ENCODE measurements at regions not wholly inside any gene's neighbourhood (a gene's known extent, or its start where the extent isn't known, plus 50 kb on each side); places are given as distances from the start of the nearest gene placed in this dataset.
"Not testable (repeated sequence)": the region's sequence is repeated elsewhere in the genome, so short reads cannot be mapped to it uniquely, and the experiment has no call there.

GRCh38 chr15:34520010-34520409, 63.4 kb downstream of the GOLGA8B start:
- H3K4me2 ChIP-seq (ENCODE audit: low read depth, low read length); H3K27me3 ChIP-seq (ENCODE audit: control insufficient read depth, insufficient read depth, low read length); H3K14ac ChIP-seq (replicated peaks; ENCODE audit: low read depth, low read length); H2AFZ ChIP-seq (replicated peaks; ENCODE audit: low read length, poor library complexity); H2BK120ac ChIP-seq (ENCODE audit: low read depth, low read length); dilution Hi-C loops (cut with HindIII; ENCODE audit: low sequenced_read_pairs, unreplicated experiment); intact Hi-C loops (cut with micrococcal nuclease); H4K8ac ChIP-seq (ENCODE audit: low read depth in 2 of 2, low read length in 2 of 2); H3K9me3 ChIP-seq (ENCODE audit: control insufficient read depth, insufficient read depth, low read length); H3K18ac ChIP-seq (ENCODE audit: low read depth, low read length); DNase-seq; POLR2A ChIA-PET (ENCODE audit: unreplicated experiment); H3K9me1 ChIP-seq (ENCODE audit: insufficient read depth, low read length); H3K79me1 ChIP-seq (ENCODE audit: low read depth in 1 of 2, low read length in 2 of 2); H3K56ac ChIP-seq (ENCODE audit: extremely low read depth, insufficient read depth, low read length); H4K20me1 ChIP-seq (ENCODE audit: insufficient read depth, low read length); CTCF ChIA-PET; H3K36me3 ChIP-seq (ENCODE audit: control insufficient read depth, insufficient read depth, low read length); H3K27ac ChIP-seq (ENCODE audit: insufficient read depth, low read length); H2BK20ac ChIP-seq (ENCODE audit: low read depth, low read length); in situ Hi-C loops (cut with MboI; ENCODE audit: low sequenced_read_pairs); H2BK5ac ChIP-seq (ENCODE audit: low read depth, low read length, poor library complexity, severe bottlenecking); H2BK15ac ChIP-seq (ENCODE audit: low read depth, low read length); H4K5ac ChIP-seq (ENCODE audit: low read depth, low read length); BruUV-seq (replicated peaks); H3K4ac ChIP-seq (ENCODE audit: low read depth, low read length); H4K91ac ChIP-seq (ENCODE audit: insufficient read depth, low read depth, low read length); H3K4me3 ChIP-seq (ENCODE audit: insufficient read depth, low read depth, low read length); H2AK5ac ChIP-seq (ENCODE audit: low read depth, low read length); H3K23ac ChIP-seq (ENCODE audit: low read depth, low read length); ATAC-seq (ENCODE audit: low read depth); H3K4me1 ChIP-seq (ENCODE audit: control insufficient read depth, insufficient read depth, low read length); H2AK9ac ChIP-seq (replicated peaks; ENCODE audit: low read depth, low read length, poor library complexity); H3K9ac ChIP-seq (ENCODE audit: low read depth, low read length): not testable (repeated sequence)
- whole genome bisulfite sequencing, 2 experiments (ENCODE audit: extremely low coverage in 2 of 2, insufficient read length in 1 of 2) = 40% methylated on average over 1 of the region's 7 CpGs; no CpG with 5 or more reads in 1 of the 2 experiments

Measured in IMR-90 (cell line).